OCI-LY7 (cell line): ENCODE measurements at regions not wholly inside any gene's neighbourhood (a gene's known extent, or its start where the extent isn't known, plus 50 kb on each side); places are given as distances from the start of the nearest gene placed in this dataset.

Source experiments
- BruUV-seq: library from RNA; stranded (reverse); fragments of 400-500 nt; replicated peaks from 2 replicates; lab custom pipeline; 2021; lab: Mats Ljungman, UMichigan
- CTCF ChIA-PET: fragments of 300-600 bp; sonication (Branson Sonifier 250); formaldehyde crosslinking; loops from one replicate; lab custom pipeline; 2022; ENCODE audit warnings: antibody characterized with exemption; ENCODE audit not compliant: unreplicated experiment; lab: Charles Lee
- POLR2A ChIA-PET: fragments of 300-600 bp; sonication (Branson Sonifier 250); formaldehyde crosslinking; loops from one replicate; lab custom pipeline; 2022; ENCODE audit warnings: antibody characterized with exemption; lab: Charles Lee
- DNase-seq: peaks from one replicate; pipeline ENCODE4 v3.0.0-alpha.2; 2015; ENCODE audit warnings: low spot score
- H2AFZ ChIP-seq: fragments of 200-600 bp; sonication (generic), shearing (Covaris generic); 2 replicates; pipeline ENCODE4 v1.6.1; 2014; ENCODE audit warnings: mild to moderate bottlenecking, antibody characterized with exemption, low read length, moderate library complexity
- H3K27ac ChIP-seq: fragments of 200-600 bp; sonication (generic); 2 replicates; pipeline ENCODE4 v1.5.1; 2014; ENCODE audit warnings: mixed run types, low read depth, mild to moderate bottlenecking, moderate library complexity, low read length, inconsistent platforms; ENCODE audit not compliant: poor library complexity, severe bottlenecking
- H3K36me3 ChIP-seq: fragments of 200-600 bp; sonication (generic); 2 replicates; pipeline ENCODE4 v1.6.1; 2014; ENCODE audit warnings: mild to moderate bottlenecking, antibody characterized with exemption, low read length, moderate library complexity, mixed read lengths; ENCODE audit not compliant: insufficient read depth
- H3K4me1 ChIP-seq: fragments of 200-600 bp; sonication (generic); 2 replicates; pipeline ENCODE4 v1.5.1; 2014; ENCODE audit warnings: mild to moderate bottlenecking, low read length; ENCODE audit not compliant: insufficient read depth, poor library complexity, severe bottlenecking
- H3K4me2 ChIP-seq: fragments of 200-600 bp; sonication (generic); 2 replicates; pipeline ENCODE4 v1.6.1; 2014; ENCODE audit warnings: mild to moderate bottlenecking, low read length
- H3K4me3 ChIP-seq: fragments of 200-600 bp; sonication (generic); 2 replicates; pipeline ENCODE4 v1.5.1; 2014; ENCODE audit warnings: mild to moderate bottlenecking, low read depth, low read length; ENCODE audit not compliant: poor library complexity, severe bottlenecking
- H3K79me2 ChIP-seq: fragments of 200-600 bp; sonication (generic); 2 replicates; pipeline ENCODE4 v1.6.1; 2016; ENCODE audit warnings: low read depth, mild to moderate bottlenecking, low read length, moderate library complexity, mixed read lengths; ENCODE audit not compliant: insufficient read depth
- H3K9me2 ChIP-seq: fragments of 200-600 bp; sonication (generic); 2 replicates; pipeline ENCODE4 v1.6.1; 2016; ENCODE audit warnings: mild to moderate bottlenecking, low read length, mixed read lengths; ENCODE audit not compliant: insufficient read depth
- H3K9me3 ChIP-seq: fragments of 200-600 bp; sonication (generic); 2 replicates; pipeline ENCODE4 v1.6.1; 2014; ENCODE audit warnings: mild to moderate bottlenecking, mixed run types, low read length, mixed read lengths
- H4K20me1 ChIP-seq: fragments of 200-600 bp; sonication (generic); 2 replicates; pipeline ENCODE4 v1.6.1; 2014; ENCODE audit warnings: mild to moderate bottlenecking, antibody characterized with exemption, low read length, moderate library complexity, mixed read lengths; ENCODE audit not compliant: insufficient read depth
- CTCF ChIP-seq: fragments of 200-600 bp; sonication (generic); conservative IDR thresholded peaks from 2 replicates; pipeline ENCODE4 v1.5.1; 2014; ENCODE audit warnings: mild to moderate bottlenecking, antibody characterized with exemption, low read length, moderate library complexity, mixed read lengths
- EZH2phosphoT487 ChIP-seq: fragments of 200-600 bp; sonication (generic); IDR thresholded peaks from 2 replicates; pipeline ENCODE4 v1.6.1; 2018; ENCODE audit warnings: low read depth, borderline replicate concordance, mild to moderate bottlenecking, mixed run types, antibody characterized with exemption, low read length, moderate library complexity, mixed read lengths
- intact Hi-C: fragments of 100-400 bp; cut with micrococcal nuclease; formaldehyde crosslinking; loops from one replicate; pipeline ENCODE4 v1.10.0; 2022; ENCODE audit not compliant: unreplicated experiment

DNA sequence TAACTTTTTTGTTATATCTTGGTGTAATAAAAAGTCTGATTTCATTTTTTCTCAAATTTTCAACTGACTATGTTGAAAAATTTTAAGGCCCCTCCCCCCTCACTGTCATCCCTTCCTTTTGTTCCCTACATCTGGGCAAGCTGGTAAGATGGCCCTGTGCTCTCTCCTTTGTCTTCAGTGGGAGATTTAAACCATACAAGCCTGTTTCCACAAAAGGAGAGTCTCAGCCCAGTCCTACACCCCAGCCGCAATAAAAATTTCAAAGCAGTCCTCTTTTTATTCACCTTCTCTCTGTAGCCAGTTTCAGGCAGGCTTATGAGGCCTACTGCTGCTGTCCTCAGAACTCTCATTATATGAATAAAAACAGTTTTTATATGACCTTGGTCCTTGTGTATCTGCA lies 630.5 kb downstream of the CBLN2 start:
- Histone ChIP-seq H2AFZ (no peak overlapping the region), H3K4me3 (no peak overlapping the region), H3K9me3 (no peaks in the 10 kb centered on the region), H4K20me1 (no peaks in the 10 kb centered on the region), H3K79me2 (no peaks in the 10 kb centered on the region), H3K9me2 (no peaks in the 10 kb centered on the region), H3K4me1 (no peaks in the 10 kb centered on the region), H3K36me3 (no peaks in the 10 kb centered on the region), H3K4me2 (no peak overlapping the region), H3K27ac (no peak overlapping the region)
- POLR2A ChIA-PET = no interaction called here
- BruUV-seq = no TSS peak
- intact Hi-C loops = no loop called here
- CTCF ChIA-PET = no interaction called here
- DNase-seq = no peak
- TF ChIP-seq EZH2phosphoT487 (no peak), CTCF (no peak)

GRCh38 chr18:71902482-71902881 lies 641.7 kb downstream of the CBLN2 start:
- Histone ChIP-seq H3K27ac (no peak overlapping the region), H4K20me1 (no peaks in the 10 kb centered on the region), H3K9me2 (no peaks in the 10 kb centered on the region), H2AFZ (no peak overlapping the region), H3K4me3 (no peak overlapping the region), H3K79me2 (no peaks in the 10 kb centered on the region), H3K9me3 (no peaks in the 10 kb centered on the region), H3K4me1 (no peaks in the 10 kb centered on the region), H3K4me2 (no peak overlapping the region), H3K36me3 (no peaks in the 10 kb centered on the region)
- intact Hi-C loops = no loop called here
- no TSS peak for BruUV-seq
- TF ChIP-seq EZH2phosphoT487 (no peak), CTCF (no peak)
- no peak for DNase-seq
- CTCF ChIA-PET = no interaction called here
- POLR2A ChIA-PET = interaction anchor here (0.6 kb wide), 1 partner anchor 35 kb away, joined by 4 read pairs; no protein-coding TSS in a partner anchor

- no peak overlapping the region for H3K4me3 ChIP-seq
- H3K36me3 ChIP-seq = no peaks in the 10 kb centered on the region
- intact Hi-C loops = no loop called here
- CTCF ChIA-PET = no interaction called here
- no peaks in the 10 kb centered on the region for H4K20me1 ChIP-seq
- no peak overlapping the region for H2AFZ ChIP-seq
- TF ChIP-seq CTCF (no peak), EZH2phosphoT487 (no peak)
- H3K79me2 ChIP-seq = no peaks in the 10 kb centered on the region
- H3K4me1 ChIP-seq = no peaks in the 10 kb centered on the region
- no peaks in the 10 kb centered on the region for H3K9me2 ChIP-seq
- BruUV-seq = no TSS peak
- DNase-seq = no peak
- H3K27ac ChIP-seq = no peak overlapping the region
- no peaks in the 10 kb centered on the region for H3K9me3 ChIP-seq
- POLR2A ChIA-PET = no interaction called here
- H3K4me2 ChIP-seq = no peak overlapping the region
Measured at GRCh38 chr18:71899707-71900472, 644.3 kb downstream of the CBLN2 start.
